Stimulated activated CD8-positive, alpha-beta memory T cell treated with anti-CD3 and anti-CD28 coated beads, Interleukin-15, amount 100 ng/mL, for 4 hours (primary cell): ENCODE measurements at regions not wholly inside any gene's neighbourhood (a gene's known extent, or its start where the extent isn't known, plus 50 kb on each side); places are given as distances from the start of the nearest gene placed in this dataset.
"Not testable (repeated sequence)": the region's sequence is repeated elsewhere in the genome, so short reads cannot be mapped to it uniquely, and the experiment has no call there.

ENCODE experiments used
- DNase-seq, 2 donors: peaks; one replicate each; pipeline ENCODE4 v3.0.0-alpha.2; 2020; ENCODE audit warnings: low read depth in 2 of 2

- no peak for DNase-seq
Measured at GRCh38 chr2:83386549-83386948, 1072.5 kb downstream of the SUCLG1 start.

- no peak for DNase-seq
Measured at GRCh38 chr2:83378921-83379320, 1080.2 kb downstream of the SUCLG1 start.

- DNase-seq, result no peak
Measured at GRCh38 chr2:83376731-83377130, 1082.3 kb downstream of the SUCLG1 start.

GRCh38 chr2:83370419-83370762, 1088.7 kb downstream of the SUCLG1 start:
- DNase-seq, result no peak

- DNase-seq, result no peak
Measured at GRCh38 chr2:83369601-83370418, 1089.3 kb downstream of the SUCLG1 start.

- no peak for DNase-seq
Measured at GRCh38 chr2:83368916-83369315, 1090.2 kb downstream of the SUCLG1 start.

- DNase-seq, result no peak
Measured at GRCh38 chr2:83368461-83368860, 1090.6 kb downstream of the SUCLG1 start.

- no peak for DNase-seq
Measured at GRCh38 chr2:83365476-83365875, 1093.6 kb downstream of the SUCLG1 start.

GRCh38 chr2:83364264-83364663, 1094.8 kb downstream of the SUCLG1 start:
- no peak for DNase-seq

GRCh38 chr2:83363138-83363537, 1095.9 kb downstream of the SUCLG1 start:
- DNase-seq, result not testable (repeated sequence)

- no peak for DNase-seq
Measured at GRCh38 chr2:83359336-83359735, 1099.7 kb downstream of the SUCLG1 start.

- DNase-seq, result no peak
Measured at GRCh38 chr2:83342860-83343329, 1116.2 kb downstream of the SUCLG1 start.

GRCh38 chr2:83340424-83340823, 1118.7 kb downstream of the SUCLG1 start:
- DNase-seq, result no peak

GRCh38 chr2:83339942-83340341, 1119.1 kb downstream of the SUCLG1 start:
- DNase-seq, result not testable (repeated sequence)

- DNase-seq, result no peak
Measured at GRCh38 chr2:83331810-83332209, 1127.3 kb downstream of the SUCLG1 start.

GRCh38 chr2:83323038-83323437, 1136.0 kb downstream of the SUCLG1 start:
- DNase-seq, result no peak

GRCh38 chr2:83320053-83320452, 1139.0 kb downstream of the SUCLG1 start:
- no peak for DNase-seq

- DNase-seq, result no peak
Measured at GRCh38 chr2:83305758-83306378, 1153.2 kb downstream of the SUCLG1 start.

- no peak for DNase-seq
Measured at GRCh38 chr2:83291083-83291482, 1168.0 kb downstream of the SUCLG1 start.

GRCh38 chr2:83282841-83283240, 1176.2 kb downstream of the SUCLG1 start:
- no peak for DNase-seq

GRCh38 chr2:83282043-83282795, 1176.9 kb downstream of the SUCLG1 start:
- DNase-seq, result no peak

GRCh38 chr2:83280391-83280790, 1178.7 kb downstream of the SUCLG1 start:
- DNase-seq, result no peak

- DNase-seq, result no peak
Measured at GRCh38 chr2:83273322-83273721, 1185.8 kb downstream of the SUCLG1 start.
